OCI-LY1 (cell line): ENCODE measurements at regions not wholly inside any gene's neighbourhood (a gene's known extent, or its start where the extent isn't known, plus 50 kb on each side); places are given as distances from the start of the nearest gene placed in this dataset.

Experiments
- EZH2 ChIP-seq: fragments of 200-600 bp; sonication (generic), shearing (Covaris generic); IDR thresholded peaks from 2 replicates; pipeline ENCODE4 v1.8.0; 2017; ENCODE audit warnings: borderline replicate concordance, mixed run types, mild to moderate bottlenecking, antibody characterized with exemption, low read length, moderate library complexity, mixed read lengths
- TF ChIP-seq, protein P1 (sequence below): fragments of 200-600 bp; sonication (generic), shearing (Covaris generic); IDR thresholded peaks from 2 replicates; pipeline ENCODE4 v1.5.1; 2017; ENCODE audit warnings: mild to moderate bottlenecking, antibody characterized with exemption, low read length, moderate library complexity, mixed read lengths

DNA sequence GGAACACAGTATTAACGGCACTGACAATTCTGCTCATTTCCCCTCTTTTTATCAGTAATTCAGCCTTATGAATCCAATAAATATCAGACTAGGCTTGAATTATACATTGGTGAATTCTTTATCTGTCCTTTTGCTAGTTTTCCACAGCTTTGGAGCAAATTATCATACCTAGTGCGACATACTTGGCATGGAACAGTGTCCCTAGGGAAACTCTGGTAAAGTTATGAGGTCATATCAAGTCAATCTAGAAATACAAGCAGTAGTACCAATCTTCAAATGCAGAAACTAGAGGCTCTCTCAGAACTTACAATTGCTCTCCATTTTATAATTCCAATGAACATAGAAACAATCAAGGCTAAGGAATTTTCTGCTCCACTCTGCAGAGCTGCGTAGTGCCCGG, 449.3 kb upstream of the NPVF start:
- TF ChIP-seq, protein P1, sequence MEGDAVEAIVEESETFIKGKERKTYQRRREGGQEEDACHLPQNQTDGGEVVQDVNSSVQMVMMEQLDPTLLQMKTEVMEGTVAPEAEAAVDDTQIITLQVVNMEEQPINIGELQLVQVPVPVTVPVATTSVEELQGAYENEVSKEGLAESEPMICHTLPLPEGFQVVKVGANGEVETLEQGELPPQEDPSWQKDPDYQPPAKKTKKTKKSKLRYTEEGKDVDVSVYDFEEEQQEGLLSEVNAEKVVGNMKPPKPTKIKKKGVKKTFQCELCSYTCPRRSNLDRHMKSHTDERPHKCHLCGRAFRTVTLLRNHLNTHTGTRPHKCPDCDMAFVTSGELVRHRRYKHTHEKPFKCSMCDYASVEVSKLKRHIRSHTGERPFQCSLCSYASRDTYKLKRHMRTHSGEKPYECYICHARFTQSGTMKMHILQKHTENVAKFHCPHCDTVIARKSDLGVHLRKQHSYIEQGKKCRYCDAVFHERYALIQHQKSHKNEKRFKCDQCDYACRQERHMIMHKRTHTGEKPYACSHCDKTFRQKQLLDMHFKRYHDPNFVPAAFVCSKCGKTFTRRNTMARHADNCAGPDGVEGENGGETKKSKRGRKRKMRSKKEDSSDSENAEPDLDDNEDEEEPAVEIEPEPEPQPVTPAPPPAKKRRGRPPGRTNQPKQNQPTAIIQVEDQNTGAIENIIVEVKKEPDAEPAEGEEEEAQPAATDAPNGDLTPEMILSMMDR = no peak
- no peak for TF ChIP-seq EZH2
